Lower lobe of right lung (tissue), 2 donors: ENCODE measurements at regions not wholly inside any gene's neighbourhood (a gene's known extent, or its start where the extent isn't known, plus 50 kb on each side); places are given as distances from the start of the nearest gene placed in this dataset.
A peak's percentile ranks its signal among the peaks of the same experiment; 100 is the strongest.

Experiments
- ATAC-seq, 2 donors: fragments of 200-7000 bp; cut with Tn5 transposase; one replicate each; pipeline ENCODE4 v1.9.1; 2020 to 2022; ENCODE audit warnings: mild to moderate bottlenecking in 2 of 2, moderate library complexity in 2 of 2
- DNase-seq: peaks from one replicate; pipeline ENCODE4 v3.0.0-alpha.2; 2020
- H3K27ac ChIP-seq: fragments of 200-600 bp; one replicate; pipeline ENCODE4 v1.8.0; 2022
- H3K27me3 ChIP-seq: fragments of 200-600 bp; one replicate; pipeline ENCODE4 v1.8.0; 2022; ENCODE audit warnings: low read depth
- H3K36me3 ChIP-seq: fragments of 200-600 bp; one replicate; pipeline ENCODE4 v1.8.0; 2022; ENCODE audit warnings: mild to moderate bottlenecking
- H3K4me1 ChIP-seq: fragments of 200-600 bp; one replicate; pipeline ENCODE4 v1.8.0; 2022
- H3K4me3 ChIP-seq: fragments of 200-600 bp; one replicate; pipeline ENCODE4 v1.8.0; 2022; ENCODE audit warnings: mild to moderate bottlenecking
- H3K9me3 ChIP-seq: fragments of 200-600 bp; one replicate; pipeline ENCODE4 v1.8.0; 2022
- intact Hi-C: fragments of 100-400 bp; cut with DNase I; formaldehyde crosslinking; loops from one replicate; pipeline ENCODE4 v1.11.0; 2022
- TF ChIP-seq, protein P1 (sequence below): fragments of 200-600 bp; IDR thresholded peaks from one replicate; pipeline ENCODE4 v1.8.0; 2022; ENCODE audit warnings: antibody characterized with exemption, mild to moderate bottlenecking
- donor health status: DM: no; HTN: yes; CAD: no; lungs with severe emphysema.

DNA sequence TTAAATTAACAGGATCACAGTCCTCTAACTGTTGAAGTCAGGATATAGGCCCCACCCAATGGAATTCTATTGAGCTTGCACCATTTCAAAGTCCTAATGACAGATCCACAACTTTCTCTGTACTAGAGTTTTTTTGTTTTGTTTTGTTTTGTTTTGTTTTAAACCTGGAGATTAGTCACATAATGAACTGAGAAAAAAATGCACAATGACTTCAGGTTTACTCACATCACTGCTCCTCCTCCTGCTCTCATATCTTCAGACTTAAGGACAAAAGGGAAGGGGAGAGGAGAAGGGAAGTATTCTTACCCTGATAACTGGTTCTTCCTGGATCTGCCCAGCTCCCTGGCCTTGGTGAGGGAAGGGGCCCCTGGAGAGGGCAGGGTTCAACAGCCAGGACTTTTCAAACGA, 208.2 kb upstream of the EPHA4 start:
- Histone ChIP-seq H3K4me1 (peaks cover 5% of the 10 kb centered on the region), H3K4me3 (no peak overlapping the region), H3K27me3 (no peaks in the 10 kb centered on the region), H3K27ac (no peak overlapping the region), H3K9me3 (no peaks in the 10 kb centered on the region), H3K36me3 (no peaks in the 10 kb centered on the region)
- DNase-seq: no peak
- intact Hi-C loops: no loop called here
- TF ChIP-seq, protein P1, sequence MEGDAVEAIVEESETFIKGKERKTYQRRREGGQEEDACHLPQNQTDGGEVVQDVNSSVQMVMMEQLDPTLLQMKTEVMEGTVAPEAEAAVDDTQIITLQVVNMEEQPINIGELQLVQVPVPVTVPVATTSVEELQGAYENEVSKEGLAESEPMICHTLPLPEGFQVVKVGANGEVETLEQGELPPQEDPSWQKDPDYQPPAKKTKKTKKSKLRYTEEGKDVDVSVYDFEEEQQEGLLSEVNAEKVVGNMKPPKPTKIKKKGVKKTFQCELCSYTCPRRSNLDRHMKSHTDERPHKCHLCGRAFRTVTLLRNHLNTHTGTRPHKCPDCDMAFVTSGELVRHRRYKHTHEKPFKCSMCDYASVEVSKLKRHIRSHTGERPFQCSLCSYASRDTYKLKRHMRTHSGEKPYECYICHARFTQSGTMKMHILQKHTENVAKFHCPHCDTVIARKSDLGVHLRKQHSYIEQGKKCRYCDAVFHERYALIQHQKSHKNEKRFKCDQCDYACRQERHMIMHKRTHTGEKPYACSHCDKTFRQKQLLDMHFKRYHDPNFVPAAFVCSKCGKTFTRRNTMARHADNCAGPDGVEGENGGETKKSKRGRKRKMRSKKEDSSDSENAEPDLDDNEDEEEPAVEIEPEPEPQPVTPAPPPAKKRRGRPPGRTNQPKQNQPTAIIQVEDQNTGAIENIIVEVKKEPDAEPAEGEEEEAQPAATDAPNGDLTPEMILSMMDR: no peak
- ATAC-seq: no peak

DNA sequence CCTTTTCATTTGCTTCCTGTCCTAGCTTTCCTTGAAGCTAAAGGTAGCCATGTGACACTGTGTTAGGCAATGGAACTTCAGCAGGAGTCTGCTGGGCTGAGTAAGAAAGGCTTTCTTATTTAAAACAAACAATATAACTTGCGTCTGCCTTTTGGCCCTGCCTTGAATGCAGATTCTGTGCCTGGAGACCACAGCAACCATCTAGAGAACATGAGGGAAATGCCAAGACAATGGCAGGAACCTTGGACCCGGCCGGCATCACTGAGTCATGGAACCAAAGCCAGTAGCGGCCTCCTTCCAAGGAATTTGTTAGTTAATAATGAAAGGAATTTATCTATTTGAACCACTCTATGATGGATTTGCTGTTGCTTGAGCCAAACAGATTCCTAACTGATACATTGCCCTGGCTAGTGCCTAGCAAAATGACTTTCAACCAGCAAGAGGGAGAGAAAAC, 207.5 kb upstream of the EPHA4 start:
- no peaks in the 10 kb centered on the region for H3K9me3 ChIP-seq
- TF ChIP-seq, protein P1: no peak
- ATAC-seq: peak in 1 of 2 donors; percentile 25
- no peaks in the 10 kb centered on the region for H3K36me3 ChIP-seq
- no peak for DNase-seq
- H3K4me3 ChIP-seq: no peak overlapping the region
- no peak overlapping the region for H3K27ac ChIP-seq
- H3K4me1 ChIP-seq: peaks cover 5% of the 10 kb centered on the region
- intact Hi-C loops: no loop called here
- no peaks in the 10 kb centered on the region for H3K27me3 ChIP-seq

DNA sequence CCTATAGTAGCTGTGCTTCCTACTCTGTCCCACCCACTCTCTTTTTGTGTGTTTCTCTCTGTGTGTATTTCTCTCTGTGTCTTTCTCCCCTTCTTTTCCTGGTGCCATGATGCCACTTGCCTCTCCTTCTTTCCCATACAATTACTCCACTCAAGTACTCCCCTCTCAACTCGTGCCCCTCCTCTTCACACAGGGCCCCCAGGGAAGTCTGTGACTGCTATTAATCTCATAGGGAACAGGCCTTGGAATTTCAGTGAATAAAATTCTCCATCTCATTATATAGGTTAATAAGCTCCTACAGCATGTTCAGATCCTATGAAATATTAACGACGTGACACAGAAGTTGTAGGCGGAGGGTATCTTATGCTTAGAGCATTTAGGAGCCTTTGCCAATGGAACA, 205.9 kb upstream of the EPHA4 start:
- no peak overlapping the region for H3K4me3 ChIP-seq
- TF ChIP-seq, protein P1: no peak
- no peaks in the 10 kb centered on the region for H3K27me3 ChIP-seq
- intact Hi-C loops: no loop called here
- DNase-seq: no peak
- H3K27ac ChIP-seq: no peak overlapping the region
- H3K9me3 ChIP-seq: no peaks in the 10 kb centered on the region
- peaks cover 5% of the 10 kb centered on the region for H3K4me1 ChIP-seq
- no peak for ATAC-seq
- no peaks in the 10 kb centered on the region for H3K36me3 ChIP-seq

DNA sequence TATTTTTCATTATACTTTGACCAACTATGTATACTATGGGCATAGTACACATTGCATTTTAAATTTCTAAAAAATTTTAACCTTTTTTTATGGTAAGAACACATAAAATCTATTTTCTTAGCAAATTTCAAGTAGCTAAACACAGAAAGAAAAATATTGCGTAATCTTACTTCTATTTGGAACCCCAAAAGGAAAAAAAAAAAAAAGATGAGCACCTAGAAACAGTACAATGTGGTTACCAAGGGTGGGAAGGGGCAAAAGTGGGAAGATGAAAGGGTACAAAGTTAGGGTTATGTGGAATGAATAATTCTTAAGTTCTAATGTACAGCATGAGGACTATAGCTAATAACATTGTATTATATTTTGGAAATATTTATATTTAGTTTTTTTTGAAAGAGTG, 205.0 kb upstream of the EPHA4 start:
- no peak for DNase-seq
- no peak overlapping the region for H3K4me3 ChIP-seq
- H3K4me1 ChIP-seq: peaks cover 5% of the 10 kb centered on the region
- H3K27me3 ChIP-seq: no peaks in the 10 kb centered on the region
- H3K9me3 ChIP-seq: no peaks in the 10 kb centered on the region
- TF ChIP-seq, protein P1: no peak
- H3K36me3 ChIP-seq: no peaks in the 10 kb centered on the region
- no peak for ATAC-seq
- intact Hi-C loops: no loop called here
- H3K27ac ChIP-seq: no peak overlapping the region

DNA sequence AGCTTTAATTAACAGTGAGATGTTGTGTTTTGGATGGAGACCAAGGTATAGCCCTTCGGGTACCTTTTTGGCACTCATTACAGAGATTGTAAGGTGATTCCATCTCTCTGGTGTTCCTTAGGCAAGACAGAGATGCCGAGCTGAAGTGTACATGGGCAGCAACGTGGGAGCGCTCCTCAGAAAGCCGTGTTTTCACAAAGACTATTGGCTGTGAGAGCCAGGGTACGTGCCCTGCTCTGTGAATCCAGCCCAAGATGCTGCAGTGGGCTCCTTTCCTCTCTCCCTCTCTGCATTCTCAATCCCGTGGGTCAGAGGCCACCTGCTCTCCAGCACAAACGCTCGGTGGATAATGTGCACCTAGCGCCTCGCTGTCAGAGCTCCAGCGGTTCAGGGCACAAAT, 203.0 kb upstream of the EPHA4 start:
- DNase-seq: no peak
- TF ChIP-seq, protein P1: no peak

DNA sequence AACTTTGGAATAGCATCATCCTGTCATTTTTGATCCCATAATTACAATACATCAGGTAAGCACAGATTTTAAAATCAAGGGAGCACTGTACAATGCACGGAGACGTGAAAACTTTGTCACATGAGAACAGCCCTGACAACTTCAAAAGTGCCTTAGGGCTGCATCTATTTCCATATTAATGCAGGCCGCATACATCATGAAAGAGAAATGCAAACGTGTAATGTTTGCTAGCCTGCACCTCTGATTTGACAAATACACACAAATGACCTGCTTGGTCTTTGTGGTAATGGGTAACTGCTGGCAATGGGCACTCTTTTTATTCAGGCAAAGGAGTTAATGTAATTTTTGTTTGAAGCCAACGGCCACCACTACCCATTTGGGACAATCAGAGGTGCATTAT, 202.0 kb upstream of the EPHA4 start:
- DNase-seq: no peak
- Histone ChIP-seq H3K27ac (no peak overlapping the region), H3K36me3 (no peaks in the 10 kb centered on the region), H3K9me3 (no peaks in the 10 kb centered on the region), H3K4me1 (no peaks in the 10 kb centered on the region), H3K27me3 (no peaks in the 10 kb centered on the region), H3K4me3 (no peak overlapping the region)
- TF ChIP-seq, protein P1: no peak
- intact Hi-C loops: no loop called here
- ATAC-seq: no peak

More for the DNA sequence above, 203.0 kb upstream of the EPHA4 start:
- intact Hi-C loops: no loop called here
- Histone ChIP-seq H3K4me1 (no peaks in the 10 kb centered on the region), H3K9me3 (no peaks in the 10 kb centered on the region), H3K27ac (no peak overlapping the region), H3K36me3 (no peaks in the 10 kb centered on the region), H3K4me3 (no peak overlapping the region), H3K27me3 (no peaks in the 10 kb centered on the region)
- ATAC-seq: no peak
